BLaER1 treated with 17β-estradiol and CSF1 and Interleukin-3, amounts not matched to agents 10 nM and 100 nM (cell line): ENCODE measurements at regions not wholly inside any gene's neighbourhood (a gene's known extent, or its start where the extent isn't known, plus 50 kb on each side); places are given as distances from the start of the nearest gene placed in this dataset.

ENCODE experiments used
- H3K27ac ChIP-seq, 11 experiments: shearing (Covaris generic); formaldehyde crosslinking; 2 replicates each; pipeline ENCODE4 v1.8.1; 2022
- H3K27me3 ChIP-seq, 11 experiments: shearing (Covaris generic); formaldehyde crosslinking; 2 replicates each; pipeline ENCODE4 v1.8.1; 2022
- H3K36me3 ChIP-seq, 11 experiments: shearing (Covaris generic); formaldehyde crosslinking; 2 replicates each; pipeline ENCODE4 v1.8.1; 2022
- H3K4me1 ChIP-seq, 10 experiments: shearing (Covaris generic); formaldehyde crosslinking; 2 replicates each; pipeline ENCODE4 v1.8.1; 2022
- H3K4me2 ChIP-seq, 11 experiments: shearing (Covaris generic); formaldehyde crosslinking; 2 replicates each; pipeline ENCODE4 v1.8.1; 2022
- H3K4me3 ChIP-seq, 10 experiments: shearing (Covaris generic); formaldehyde crosslinking; 2 replicates each; pipeline ENCODE4 v1.8.1; 2022
- H3K9ac ChIP-seq, 11 experiments: shearing (Covaris generic); formaldehyde crosslinking; 2 replicates each; pipeline ENCODE4 v1.8.1; 2022
- H3K9me3 ChIP-seq, 11 experiments: shearing (Covaris generic); formaldehyde crosslinking; replicated peaks in 1 of 11; 2 replicates each; pipeline ENCODE4 v1.8.1; 2022
- H4K20me1 ChIP-seq, 11 experiments: shearing (Covaris generic); formaldehyde crosslinking; 2 replicates each; pipeline ENCODE4 v1.8.1; 2022
- Cebpa-rat ChIP-seq, 11 experiments: shearing (Covaris generic); IDR thresholded peaks; 2 replicates each; pipeline ENCODE4 v1.8.1; 2022

DNA sequence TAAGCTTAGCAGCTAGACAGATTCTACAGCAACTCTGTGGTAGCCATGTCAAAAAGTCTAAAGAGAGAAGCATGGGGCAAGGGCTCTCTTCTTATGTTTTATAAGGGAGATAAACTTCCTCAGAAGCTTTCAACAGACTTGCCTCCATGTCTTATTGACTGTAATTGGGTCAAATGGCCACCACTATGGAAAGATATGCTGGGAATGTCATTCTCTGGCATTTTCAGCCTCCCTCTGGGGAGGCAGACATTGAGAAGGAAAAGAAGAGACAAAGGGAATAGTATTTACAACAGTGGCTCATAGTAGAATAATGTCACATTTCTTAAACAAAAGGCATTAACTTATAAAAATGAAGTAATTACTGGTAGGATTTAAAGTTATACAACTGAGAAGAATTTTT is 1964.5 kb upstream of the PIK3C3 start:
- Histone ChIP-seq H3K27ac (no peak overlapping the region), H3K4me2 (no peak overlapping the region), H3K9me3 (no peaks in the 10 kb centered on the region), H3K4me1 (no peaks in the 10 kb centered on the region), H3K36me3 (no peaks in the 10 kb centered on the region), H3K27me3 (no peaks in the 10 kb centered on the region), H3K9ac (no peak overlapping the region), H3K4me3 (no peak overlapping the region), H4K20me1 (no peaks in the 10 kb centered on the region)
- TF ChIP-seq Cebpa-rat (IDR thresholded peaks at IDR 0.05) = no peak

GRCh38 chr18:39976771-39977170 is 1978.3 kb upstream of the PIK3C3 start:
- no peaks in the 10 kb centered on the region for H3K36me3 ChIP-seq
- no peak overlapping the region for H3K4me2 ChIP-seq
- no peak overlapping the region for H3K4me3 ChIP-seq
- H3K4me1 ChIP-seq = no peaks in the 10 kb centered on the region
- no peaks in the 10 kb centered on the region for H3K27me3 ChIP-seq
- H3K9me3 ChIP-seq = no peaks in the 10 kb centered on the region
- no peaks in the 10 kb centered on the region; a peak in 1 of 22 replicates for H4K20me1 ChIP-seq
- H3K9ac ChIP-seq = no peak overlapping the region
- no peak overlapping the region for H3K27ac ChIP-seq
- no peak for TF ChIP-seq Cebpa-rat (IDR thresholded peaks at IDR 0.05)

DNA sequence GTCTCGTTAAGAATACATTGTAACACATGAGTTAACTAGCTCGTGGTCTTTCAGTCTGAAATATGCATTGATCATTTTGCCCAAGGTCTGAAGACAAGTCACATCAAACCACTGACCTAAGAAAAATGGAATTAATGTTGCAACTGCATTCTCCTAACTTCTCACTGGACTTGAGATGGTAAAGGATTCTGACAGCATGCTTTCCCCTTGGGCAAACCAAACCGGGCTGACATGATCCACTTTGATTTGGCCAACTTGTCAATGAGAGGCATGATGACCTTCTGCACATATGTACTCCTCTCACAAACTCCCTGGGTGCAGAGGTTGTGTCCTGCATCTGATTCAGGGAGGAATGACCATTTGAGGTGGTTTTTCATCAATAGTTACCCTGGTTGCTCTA is 1982.5 kb upstream of the PIK3C3 start:
- no peaks in the 10 kb centered on the region for H3K9me3 ChIP-seq
- H4K20me1 ChIP-seq = no peaks in the 10 kb centered on the region; a peak in 1 of 22 replicates
- no peaks in the 10 kb centered on the region for H3K27me3 ChIP-seq
- no peak overlapping the region for H3K9ac ChIP-seq
- no peak for TF ChIP-seq Cebpa-rat (IDR thresholded peaks at IDR 0.05)
- no peaks in the 10 kb centered on the region for H3K36me3 ChIP-seq
- H3K4me3 ChIP-seq = no peak overlapping the region
- H3K4me2 ChIP-seq = no peak overlapping the region
- no peaks in the 10 kb centered on the region for H3K4me1 ChIP-seq
- H3K27ac ChIP-seq = no peak overlapping the region

DNA sequence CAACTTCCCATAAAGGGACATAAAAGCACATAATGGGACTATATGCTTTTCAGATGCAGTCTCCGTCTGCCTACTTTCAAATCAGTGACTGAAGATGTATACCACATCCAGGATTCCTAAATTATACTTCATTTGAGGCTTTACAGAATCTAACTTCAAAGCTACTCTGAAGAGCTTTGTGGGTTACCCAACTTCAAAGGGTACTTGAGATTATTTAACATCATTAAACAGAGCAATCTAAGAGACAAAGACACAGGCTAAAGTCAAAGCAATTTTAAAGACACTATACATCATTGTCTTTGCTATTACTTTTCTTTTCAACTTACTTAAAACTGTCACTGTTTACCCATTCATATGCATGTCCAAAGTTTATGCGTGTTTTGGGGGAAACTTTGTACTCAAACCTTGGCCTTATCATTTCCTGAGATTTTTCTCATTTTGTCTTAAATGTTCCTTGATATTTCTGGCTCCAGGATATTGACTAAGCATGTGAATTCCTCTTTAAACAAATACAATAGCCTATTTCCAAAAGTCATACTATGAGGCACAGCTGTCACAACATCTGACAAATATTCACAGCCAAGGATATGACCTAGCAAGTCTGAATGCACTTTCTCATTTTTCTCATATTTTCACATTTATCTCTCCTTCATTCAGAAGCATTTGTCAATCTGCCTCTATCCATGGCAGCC is 1985.1 kb upstream of the PIK3C3 start:
- Histone ChIP-seq H3K4me3 (no peak overlapping the region), H3K27me3 (no peaks in the 10 kb centered on the region), H3K4me1 (no peaks in the 10 kb centered on the region), H3K27ac (no peak overlapping the region), H4K20me1 (no peaks in the 10 kb centered on the region; a peak in 1 of 22 replicates), H3K9ac (no peak overlapping the region), H3K9me3 (no peaks in the 10 kb centered on the region), H3K36me3 (no peaks in the 10 kb centered on the region), H3K4me2 (no peak overlapping the region)
- TF ChIP-seq Cebpa-rat (IDR thresholded peaks at IDR 0.05) = no peak

DNA sequence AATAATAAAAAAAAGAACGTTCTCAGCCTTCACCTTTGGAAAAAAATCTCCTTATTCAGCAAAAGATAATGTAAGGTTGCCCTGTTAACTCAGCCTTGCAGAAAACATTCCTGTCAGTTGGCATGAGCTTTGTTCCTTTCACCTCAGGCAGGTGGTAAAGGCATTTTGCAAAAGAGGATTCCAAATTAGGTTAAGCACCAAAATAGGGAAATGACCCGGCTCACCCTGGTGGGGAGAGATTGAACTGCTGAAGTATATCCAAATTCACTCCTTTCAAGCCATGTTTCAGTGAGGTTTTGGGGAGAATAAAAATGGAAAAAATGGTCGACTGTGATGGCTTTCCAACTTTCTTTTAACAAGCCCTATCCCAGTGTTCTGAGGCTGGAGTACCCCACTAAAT is 1988.8 kb upstream of the PIK3C3 start:
- no peaks in the 10 kb centered on the region for H3K27me3 ChIP-seq
- no peak overlapping the region for H3K9ac ChIP-seq
- TF ChIP-seq Cebpa-rat (IDR thresholded peaks at IDR 0.05) = no peak
- H3K9me3 ChIP-seq = no peaks in the 10 kb centered on the region
- H4K20me1 ChIP-seq = no peaks in the 10 kb centered on the region
- H3K36me3 ChIP-seq = no peaks in the 10 kb centered on the region
- no peaks in the 10 kb centered on the region for H3K4me1 ChIP-seq
- no peak overlapping the region for H3K4me2 ChIP-seq
- H3K27ac ChIP-seq = no peak overlapping the region
- H3K4me3 ChIP-seq = no peak overlapping the region

DNA sequence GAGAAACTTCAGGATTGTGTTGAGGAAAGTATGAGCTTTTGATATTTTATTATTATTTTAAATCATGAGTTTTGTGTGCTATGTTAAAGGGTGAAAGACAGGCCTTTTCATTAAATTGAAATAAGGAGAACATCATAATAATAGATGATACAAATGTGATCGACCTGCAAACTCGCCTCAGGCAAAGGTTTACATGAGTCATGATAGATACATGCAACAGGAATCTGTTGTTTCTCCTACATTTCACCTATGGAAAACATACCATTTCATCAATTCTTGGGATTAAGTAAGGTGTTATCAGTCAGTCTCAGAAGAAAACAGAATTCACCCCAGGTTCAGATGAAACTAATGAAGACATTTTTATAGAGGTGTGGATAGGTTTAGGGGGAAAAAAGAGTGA is 1992.5 kb upstream of the PIK3C3 start:
- Histone ChIP-seq H3K9me3 (no peaks in the 10 kb centered on the region), H3K4me1 (no peaks in the 10 kb centered on the region), H3K4me2 (no peak overlapping the region), H4K20me1 (no peaks in the 10 kb centered on the region), H3K27me3 (no peaks in the 10 kb centered on the region), H3K4me3 (no peak overlapping the region), H3K27ac (no peak overlapping the region), H3K36me3 (no peaks in the 10 kb centered on the region), H3K9ac (no peak overlapping the region)
- no peak for TF ChIP-seq Cebpa-rat (IDR thresholded peaks at IDR 0.05)

GRCh38 chr18:39960550-39960949 is 1994.5 kb upstream of the PIK3C3 start:
- Histone ChIP-seq H3K4me1 (no peaks in the 10 kb centered on the region), H3K4me3 (no peak overlapping the region), H3K27me3 (no peaks in the 10 kb centered on the region), H3K9me3 (no peaks in the 10 kb centered on the region), H3K27ac (no peak overlapping the region), H4K20me1 (no peaks in the 10 kb centered on the region), H3K4me2 (no peak overlapping the region), H3K9ac (no peak overlapping the region), H3K36me3 (no peaks in the 10 kb centered on the region)
- no peak for TF ChIP-seq Cebpa-rat (IDR thresholded peaks at IDR 0.05)

GRCh38 chr18:39959839-39960238 is 1995.2 kb upstream of the PIK3C3 start:
- no peaks in the 10 kb centered on the region for H3K36me3 ChIP-seq
- H3K9me3 ChIP-seq = no peaks in the 10 kb centered on the region

GRCh38 chr18:39958876-39959275 is 1996.2 kb upstream of the PIK3C3 start:
- Histone ChIP-seq H3K27me3 (no peaks in the 10 kb centered on the region), H3K4me1 (no peaks in the 10 kb centered on the region), H3K4me2 (no peak overlapping the region), H3K36me3 (no peaks in the 10 kb centered on the region), H3K27ac (no peak overlapping the region), H3K9me3 (no peaks in the 10 kb centered on the region), H3K9ac (no peak overlapping the region), H4K20me1 (no peaks in the 10 kb centered on the region), H3K4me3 (no peak overlapping the region)
- no peak for TF ChIP-seq Cebpa-rat (IDR thresholded peaks at IDR 0.05)

More at GRCh38 chr18:39959839-39960238, 1995.2 kb upstream of the PIK3C3 start:
- Histone ChIP-seq H3K4me3 (no peak overlapping the region), H3K9ac (no peak overlapping the region), H3K27ac (no peak overlapping the region), H3K27me3 (no peaks in the 10 kb centered on the region), H3K4me1 (no peaks in the 10 kb centered on the region), H3K4me2 (no peak overlapping the region), H4K20me1 (no peaks in the 10 kb centered on the region)
- TF ChIP-seq Cebpa-rat (IDR thresholded peaks at IDR 0.05) = no peak

- H3K27me3 ChIP-seq = no peaks in the 10 kb centered on the region
- no peak for TF ChIP-seq Cebpa-rat (IDR thresholded peaks at IDR 0.05)
- H3K4me3 ChIP-seq = no peak overlapping the region
- H3K4me1 ChIP-seq = peaks cover 0 to 4% (median 0%) of the 10 kb centered on the region in 10 experiments; a peak in 1 of 20 replicates
- H3K9ac ChIP-seq = no peak overlapping the region
- H3K4me2 ChIP-seq = no peak overlapping the region
- no peaks in the 10 kb centered on the region for H3K36me3 ChIP-seq
- no peak overlapping the region for H3K27ac ChIP-seq
- H4K20me1 ChIP-seq = no peaks in the 10 kb centered on the region
- no peaks in the 10 kb centered on the region for H3K9me3 ChIP-seq
These were observed 2002.2 kb upstream of the PIK3C3 start for GRCh38 chr18:39952816-39953215.
